GM21447 (cell line): ENCODE measurements at regions not wholly inside any gene's neighbourhood (a gene's known extent, or its start where the extent isn't known, plus 50 kb on each side); places are given as distances from the start of the nearest gene placed in this dataset.

Experiments used
- ATAC-seq: cut with Tn5 transposase; IDR thresholded peaks from one replicate; pipeline ENCODE4 v1.9.1; 2021; ENCODE audit not compliant: unreplicated experiment

GRCh38 chr13:50101590-50101989, 86.3 kb downstream of the KCNRG start:
- ATAC-seq: no peak

GRCh38 chr13:50104493-50104892, 89.2 kb downstream of the KCNRG start:
- no peak for ATAC-seq

- peak; percentile 91 for ATAC-seq
Observed at GRCh38 chr13:50106559-50106958, 91.3 kb downstream of the KCNRG start.

GRCh38 chr13:50107205-50107604, 92.0 kb downstream of the KCNRG start:
- no peak for ATAC-seq

- no peak for ATAC-seq
Observed at GRCh38 chr13:50114961-50115360, 99.7 kb downstream of the KCNRG start.

- no peak for ATAC-seq
Observed at GRCh38 chr13:50115695-50116094, 100.5 kb downstream of the KCNRG start.

GRCh38 chr13:50116430-50116973, 101.3 kb downstream of the KCNRG start:
- ATAC-seq: no peak

GRCh38 chr13:50119591-50119990, 104.3 kb downstream of the KCNRG start:
- ATAC-seq: no peak

GRCh38 chr13:50122455-50122854, 107.2 kb downstream of the KCNRG start:
- no peak for ATAC-seq

GRCh38 chr13:50123002-50123401, 107.8 kb downstream of the KCNRG start:
- no peak for ATAC-seq

GRCh38 chr13:50123515-50123861, 108.2 kb downstream of the KCNRG start:
- no peak for ATAC-seq

GRCh38 chr13:50123862-50124535, 108.8 kb downstream of the KCNRG start:
- ATAC-seq: peak; percentile 65

- peak; percentile 5 for ATAC-seq
Observed at GRCh38 chr13:50124536-50125303, 109.5 kb downstream of the KCNRG start.

GRCh38 chr13:50125304-50125553, 110.0 kb downstream of the KCNRG start:
- ATAC-seq: peak; percentile 3

- peak; percentile 18 for ATAC-seq
Observed at GRCh38 chr13:50125554-50126262, 110.5 kb downstream of the KCNRG start.

GRCh38 chr13:50126263-50126992, 111.2 kb downstream of the KCNRG start:
- ATAC-seq: no peak

- ATAC-seq: no peak
Observed at GRCh38 chr13:50126993-50127725, 111.9 kb downstream of the KCNRG start.

- no peak for ATAC-seq
Observed at GRCh38 chr13:50127726-50128291, 112.6 kb downstream of the KCNRG start.

GRCh38 chr13:50128428-50128931, 113.2 kb downstream of the KCNRG start:
- ATAC-seq: no peak

GRCh38 chr13:50129081-50129705, 113.9 kb downstream of the KCNRG start:
- ATAC-seq: no peak
